Calu3 (cell line): ENCODE measurements at regions not wholly inside any gene's neighbourhood (a gene's known extent, or its start where the extent isn't known, plus 50 kb on each side); places are given as distances from the start of the nearest gene placed in this dataset.

Experiments
- BruUV-seq: library from RNA; stranded (reverse); fragments of 400-500 nt; replicated peaks from 2 replicates; lab custom pipeline; 2021; lab: Mats Ljungman, UMichigan
- CTCF ChIA-PET: fragments of 300-600 bp; sonication (Branson Sonifier 250); formaldehyde crosslinking; loops from one replicate; lab custom pipeline; 2022; ENCODE audit warnings: antibody characterized with exemption; lab: Charles Lee
- DNase-seq: peaks from one replicate; pipeline ENCODE4 v3.0.0; 2022
- H3K27ac Mint-ChIP-seq: one replicate; pipeline ENCODE4 v1.8.0; 2022; ENCODE audit warnings: mixed read lengths; ENCODE audit not compliant: unreplicated experiment
- H3K27me3 Mint-ChIP-seq: one replicate; pipeline ENCODE4 v1.8.0; 2022; ENCODE audit warnings: mixed read lengths; ENCODE audit not compliant: unreplicated experiment
- H3K36me3 Mint-ChIP-seq: one replicate; pipeline ENCODE4 v1.8.0; 2022; ENCODE audit warnings: mild to moderate bottlenecking, moderate library complexity, mixed read lengths; ENCODE audit not compliant: insufficient read depth, unreplicated experiment
- H3K4me1 Mint-ChIP-seq: one replicate; pipeline ENCODE4 v1.8.0; 2022; ENCODE audit warnings: mild to moderate bottlenecking, low read depth, mixed read lengths; ENCODE audit not compliant: unreplicated experiment
- H3K4me3 Mint-ChIP-seq: one replicate; pipeline ENCODE4 v1.8.0; 2022; ENCODE audit warnings: mild to moderate bottlenecking, low read depth, moderate library complexity, mixed read lengths; ENCODE audit not compliant: unreplicated experiment
- H3K9me3 Mint-ChIP-seq: one replicate; pipeline ENCODE4 v1.8.0; 2022; ENCODE audit warnings: low read depth, mixed read lengths; ENCODE audit not compliant: unreplicated experiment
- CTCF ChIP-seq: fragments of 200-600 bp; IDR thresholded peaks from one replicate; pipeline ENCODE4 v1.8.0; 2022; ENCODE audit warnings: antibody characterized with exemption; ENCODE audit not compliant: unreplicated experiment
- intact Hi-C: fragments of 100-400 bp; cut with micrococcal nuclease; formaldehyde crosslinking; loops from one replicate; pipeline ENCODE4 v1.10.0; 2022; ENCODE audit not compliant: unreplicated experiment

GRCh38 chr9:27785714-27786100 lies 212.4 kb upstream of the C9orf72 start:
- H3K4me1 Mint-ChIP-seq: peaks cover 18% of the 10 kb centered on the region
- H3K27me3 Mint-ChIP-seq: no peaks in the 10 kb centered on the region
- DNase-seq: no peak
- CTCF ChIA-PET: no interaction called here
- no peaks in the 10 kb centered on the region for H3K36me3 Mint-ChIP-seq
- H3K9me3 Mint-ChIP-seq: peaks cover 3% of the 10 kb centered on the region
- BruUV-seq: no TSS peak
- peak overlapping the region; percentile 11 for H3K27ac Mint-ChIP-seq
- TF ChIP-seq CTCF: no peak
- intact Hi-C loops: no loop called here
- H3K4me3 Mint-ChIP-seq: no peak overlapping the region

GRCh38 chr9:27787891-27788290 lies 214.6 kb upstream of the C9orf72 start:
- peaks cover 3% of the 10 kb centered on the region for H3K9me3 Mint-ChIP-seq
- no peaks in the 10 kb centered on the region for H3K27me3 Mint-ChIP-seq
- no TSS peak for BruUV-seq
- H3K4me3 Mint-ChIP-seq: no peak overlapping the region
- TF ChIP-seq CTCF: no peak
- no peaks in the 10 kb centered on the region for H3K36me3 Mint-ChIP-seq
- CTCF ChIA-PET: no interaction called here
- intact Hi-C loops: no loop called here
- DNase-seq: peak; percentile 8
- peaks cover 28% of the 10 kb centered on the region for H3K4me1 Mint-ChIP-seq
- H3K27ac Mint-ChIP-seq: no peak overlapping the region

GRCh38 chr9:27791311-27791710 lies 218.0 kb upstream of the C9orf72 start:
- DNase-seq: no peak
- Mint-ChIP-seq H3K36me3 (no peaks in the 10 kb centered on the region), H3K4me3 (no peak overlapping the region), H3K4me1 (peaks cover 10% of the 10 kb centered on the region), H3K9me3 (peaks cover 3% of the 10 kb centered on the region), H3K27ac (no peak overlapping the region), H3K27me3 (no peaks in the 10 kb centered on the region)
- BruUV-seq: no TSS peak
- intact Hi-C loops: no loop called here
- CTCF ChIA-PET: no interaction called here
- no peak for TF ChIP-seq CTCF

GRCh38 chr9:27792971-27793689 lies 219.8 kb upstream of the C9orf72 start:
- Mint-ChIP-seq H3K27me3 (no peaks in the 10 kb centered on the region), H3K27ac (no peak overlapping the region), H3K4me1 (peaks cover 10% of the 10 kb centered on the region), H3K9me3 (peaks cover 1% of the 10 kb centered on the region), H3K4me3 (no peak overlapping the region), H3K36me3 (no peaks in the 10 kb centered on the region)
- BruUV-seq: no TSS peak
- CTCF ChIA-PET: no interaction called here
- no peak for DNase-seq
- TF ChIP-seq CTCF: no peak
- intact Hi-C loops: no loop called here
